Smooth muscle cell (in vitro differentiated cells): ENCODE measurements at regions not wholly inside any gene's neighbourhood (a gene's known extent, or its start where the extent isn't known, plus 50 kb on each side); places are given as distances from the start of the nearest gene placed in this dataset.

Experiments
- DNase-seq: peaks from one replicate; lab custom pipeline; 2025; ENCODE audit not compliant: unreplicated experiment; lab: John Stamatoyannopoulos, UW
- H2AFZ ChIP-seq: fragments of 200-600 bp; sonication (generic); 2 replicates; pipeline ENCODE4 v1.6.0; 2016; ENCODE audit warnings: antibody characterized with exemption, low read depth, mild to moderate bottlenecking
- H3F3A ChIP-seq: fragments of 200-600 bp; sonication (generic); 2 replicates; pipeline ENCODE4 v1.6.0; 2017; ENCODE audit warnings: antibody characterized with exemption, low read depth
- H3K27ac ChIP-seq: fragments of 200-600 bp; sonication (generic); 2 replicates; pipeline ENCODE4 v1.5.1; 2016; ENCODE audit warnings: low read depth, mild to moderate bottlenecking
- H3K27me3 ChIP-seq: fragments of 200-600 bp; sonication (generic); 2 replicates; pipeline ENCODE4 v1.6.1; 2016; ENCODE audit warnings: low read depth, mild to moderate bottlenecking
- H3K36me3 ChIP-seq: fragments of 200-600 bp; sonication (generic); 2 replicates; pipeline ENCODE4 v1.5.1; 2016; ENCODE audit warnings: low read depth
- H3K4me1 ChIP-seq: fragments of 200-600 bp; sonication (generic); 2 replicates; pipeline ENCODE4 v1.5.1; 2016; ENCODE audit warnings: low read depth
- H3K4me2 ChIP-seq: fragments of 200-600 bp; sonication (generic); 2 replicates; pipeline ENCODE4 v1.6.0; 2016; ENCODE audit warnings: mild to moderate bottlenecking
- H3K4me3 ChIP-seq: fragments of 200-600 bp; sonication (generic); 2 replicates; pipeline ENCODE4 v1.5.1; 2016; ENCODE audit warnings: mild to moderate bottlenecking
- H3K79me2 ChIP-seq: fragments of 200-600 bp; sonication (generic); 2 replicates; pipeline ENCODE4 v1.6.0; 2016; ENCODE audit warnings: low read depth, mild to moderate bottlenecking
- H3K9ac ChIP-seq: fragments of 200-600 bp; sonication (generic); 2 replicates; pipeline ENCODE4 v1.6.0; 2016; ENCODE audit warnings: low read depth
- H3K9me3 ChIP-seq: fragments of 200-600 bp; sonication (generic); replicated peaks from 2 replicates; pipeline ENCODE4 v1.5.1; 2016; ENCODE audit warnings: low read depth
- H4K20me1 ChIP-seq: fragments of 200-600 bp; sonication (generic); 2 replicates; pipeline ENCODE4 v1.6.0; 2016; ENCODE audit warnings: low read depth
- CTCF ChIP-seq: fragments of 200-600 bp; sonication (generic); IDR thresholded peaks from 2 replicates; pipeline ENCODE4 v1.5.1; 2017; ENCODE audit warnings: borderline replicate concordance, mild to moderate bottlenecking, antibody characterized with exemption; ENCODE audit not compliant: insufficient read depth, poor library complexity, severe bottlenecking
- WGBS: methylation state at CpG from one replicate; pipeline ENCODE4 v1.1.7; 2016; ENCODE audit warnings: low lambda C conversion rate; 5-methylcytosine and 5-hydroxymethylcytosine counted together

- H3K9me3 ChIP-seq: no peaks in the 10 kb centered on the region
- H3K4me3 ChIP-seq: no peak overlapping the region
- H3K36me3 ChIP-seq: no peaks in the 10 kb centered on the region
- H3K79me2 ChIP-seq: no peaks in the 10 kb centered on the region
- no peak overlapping the region for H3K4me2 ChIP-seq
- DNase-seq: no peak
- no peak overlapping the region for H2AFZ ChIP-seq
- no peaks in the 10 kb centered on the region for H4K20me1 ChIP-seq
- TF ChIP-seq CTCF: no peak
- WGBS: 91% methylated on average over 2 of the region's 2 CpGs
- H3K27me3 ChIP-seq: no peaks in the 10 kb centered on the region
- no peaks in the 10 kb centered on the region for H3K4me1 ChIP-seq
- no peak overlapping the region for H3K9ac ChIP-seq
- no peaks in the 10 kb centered on the region for H3F3A ChIP-seq
- no peak overlapping the region for H3K27ac ChIP-seq
These were observed 282.1 kb downstream of the BCL2 start for GRCh38 chr18:63037491-63037890.

GRCh38 chr18:63031375-63031774, 288.2 kb downstream of the BCL2 start:
- Histone ChIP-seq H3K9ac (no peak overlapping the region), H3K27me3 (no peaks in the 10 kb centered on the region), H3K4me1 (no peaks in the 10 kb centered on the region), H3K9me3 (no peaks in the 10 kb centered on the region), H3K4me2 (no peak overlapping the region), H3K36me3 (no peaks in the 10 kb centered on the region), H3K4me3 (no peak overlapping the region), H3K79me2 (no peaks in the 10 kb centered on the region), H4K20me1 (no peaks in the 10 kb centered on the region), H3F3A (no peaks in the 10 kb centered on the region), H2AFZ (no peak overlapping the region), H3K27ac (no peak overlapping the region)
- 56% methylated on average over 1 of the region's 1 CpG for WGBS
- no peak for DNase-seq
- TF ChIP-seq CTCF: no peak
